ENCODE measurements at regions not wholly inside any gene's neighbourhood (a gene's known extent, or its start where the extent isn't known, plus 50 kb on each side); places are given as distances from the start of the nearest gene placed in this dataset.

- DNase-seq (ENCODE audit: insufficient read length, low spot score), result no peak
- FAIRE-seq, result peak; percentile 52
Measured at GRCh38 chr3:189530822-189531221, 100.4 kb upstream of the TP63 start.

GRCh38 chr3:189531271-189531670, 99.9 kb upstream of the TP63 start:
- TF ChIP-seq POLR2A (IDR thresholded peaks at IDR 0.05; ENCODE audit: low read depth, low read length), result no peak
- FAIRE-seq (no peak), DNase-seq (ENCODE audit: insufficient read length, low spot score) (no peak)

More at GRCh38 chr3:189530822-189531221, 100.4 kb upstream of the TP63 start:
- TF ChIP-seq POLR2A (IDR thresholded peaks at IDR 0.05; ENCODE audit: low read depth, low read length), result no peak

- no peak for TF ChIP-seq POLR2A (IDR thresholded peaks at IDR 0.05; ENCODE audit: low read depth, low read length)
- FAIRE-seq (no peak), DNase-seq (ENCODE audit: insufficient read length, low spot score) (no peak)
Measured at GRCh38 chr3:189534531-189534930, 96.7 kb upstream of the TP63 start.

GRCh38 chr3:189537135-189537534, 94.1 kb upstream of the TP63 start:
- TF ChIP-seq POLR2A (IDR thresholded peaks at IDR 0.05; ENCODE audit: low read depth, low read length), result no peak
- DNase-seq (ENCODE audit: insufficient read length, low spot score) (no peak), FAIRE-seq (no peak)

GRCh38 chr3:189547448-189547847, 83.7 kb upstream of the TP63 start:
- no peak for TF ChIP-seq POLR2A (IDR thresholded peaks at IDR 0.05; ENCODE audit: low read depth, low read length)
- FAIRE-seq (no peak), DNase-seq (ENCODE audit: insufficient read length, low spot score) (no peak)

GRCh38 chr3:189548053-189548452, 83.1 kb upstream of the TP63 start:
- DNase-seq (ENCODE audit: insufficient read length, low spot score) (no peak), FAIRE-seq (no peak)
- TF ChIP-seq POLR2A (IDR thresholded peaks at IDR 0.05; ENCODE audit: low read depth, low read length), result no peak

- DNase-seq (ENCODE audit: insufficient read length, low spot score) (no peak), FAIRE-seq (no peak)
- TF ChIP-seq POLR2A (IDR thresholded peaks at IDR 0.05; ENCODE audit: low read depth, low read length), result no peak
Measured at GRCh38 chr3:189551007-189551406, 80.2 kb upstream of the TP63 start.

- FAIRE-seq (no peak), DNase-seq (ENCODE audit: insufficient read length, low spot score) (no peak)
- TF ChIP-seq POLR2A (IDR thresholded peaks at IDR 0.05; ENCODE audit: low read depth, low read length), result no peak
Measured at GRCh38 chr3:189554868-189555557, 76.2 kb upstream of the TP63 start.

- no peak for TF ChIP-seq POLR2A (IDR thresholded peaks at IDR 0.05; ENCODE audit: low read depth, low read length)
- DNase-seq (ENCODE audit: insufficient read length, low spot score), result no peak
- no peak for FAIRE-seq
Measured at GRCh38 chr3:189555558-189555881, 75.7 kb upstream of the TP63 start.

GRCh38 chr3:189557824-189558223, 73.4 kb upstream of the TP63 start:
- FAIRE-seq (no peak), DNase-seq (ENCODE audit: insufficient read length, low spot score) (no peak)

GRCh38 chr3:189561256-189561655, 69.9 kb upstream of the TP63 start:
- FAIRE-seq, result no peak
- TF ChIP-seq POLR2A (IDR thresholded peaks at IDR 0.05; ENCODE audit: low read depth, low read length), result no peak
- no peak for DNase-seq (ENCODE audit: insufficient read length, low spot score)

More at GRCh38 chr3:189557824-189558223, 73.4 kb upstream of the TP63 start:
- TF ChIP-seq POLR2A (IDR thresholded peaks at IDR 0.05; ENCODE audit: low read depth, low read length), result no peak

GRCh38 chr3:189563853-189564563, 67.2 kb upstream of the TP63 start:
- FAIRE-seq (peak; percentile 100), DNase-seq (ENCODE audit: insufficient read length, low spot score) (peak; percentile 54)
- TF ChIP-seq POLR2A (IDR thresholded peaks at IDR 0.05; ENCODE audit: low read depth, low read length), result no peak

GRCh38 chr3:189566550-189567130, 64.5 kb upstream of the TP63 start:
- DNase-seq (ENCODE audit: insufficient read length, low spot score), result no peak
- TF ChIP-seq POLR2A (IDR thresholded peaks at IDR 0.05; ENCODE audit: low read depth, low read length), result no peak
- no peak for FAIRE-seq

GRCh38 chr3:189567322-189567721, 63.9 kb upstream of the TP63 start:
- no peak for TF ChIP-seq POLR2A (IDR thresholded peaks at IDR 0.05; ENCODE audit: low read depth, low read length)
- peak; percentile 6 for FAIRE-seq
- no peak for DNase-seq (ENCODE audit: insufficient read length, low spot score)
